Ishikawa (cell line): ENCODE measurements at regions not wholly inside any gene's neighbourhood (a gene's known extent, or its start where the extent isn't known, plus 50 kb on each side); places are given as distances from the start of the nearest gene placed in this dataset.

Experiments
- CEBPB ChIP-seq: IDR thresholded peaks from 2 replicates; pipeline ENCODE4 v1.6.1; 2012
- CREB1 ChIP-seq: IDR thresholded peaks from 2 replicates; pipeline ENCODE4 v1.6.1; 2012; ENCODE audit warnings: low read depth
- EGR1 ChIP-seq: IDR thresholded peaks from 2 replicates; pipeline ENCODE4 v1.6.1; 2012
- EP300 ChIP-seq: IDR thresholded peaks from 2 replicates; pipeline ENCODE4 v1.6.1; 2012; ENCODE audit warnings: borderline replicate concordance
- FOXM1 ChIP-seq: IDR thresholded peaks from 2 replicates; pipeline ENCODE4 v1.6.1; 2012; ENCODE audit warnings: low read depth, borderline replicate concordance
- MAX ChIP-seq: IDR thresholded peaks from 2 replicates; pipeline ENCODE4 v1.6.1; 2012
- NFIC ChIP-seq: IDR thresholded peaks from 2 replicates; pipeline ENCODE4 v1.6.1; 2012
- RAD21 ChIP-seq: IDR thresholded peaks from 2 replicates; pipeline ENCODE4 v1.6.1; 2012; ENCODE audit warnings: low read depth
- TAF1 ChIP-seq: IDR thresholded peaks from 2 replicates; pipeline ENCODE4 v1.6.1; 2012; ENCODE audit warnings: low read depth, mild to moderate bottlenecking
- TCF12 ChIP-seq: IDR thresholded peaks from 2 replicates; pipeline ENCODE4 v1.6.1; 2012; ENCODE audit warnings: low read depth
- TEAD4 ChIP-seq: IDR thresholded peaks from 2 replicates; pipeline ENCODE4 v1.6.1; 2012
- YY1 ChIP-seq: IDR thresholded peaks from 2 replicates; pipeline ENCODE4 v1.6.1; 2012; ENCODE audit warnings: low read depth
- ZBTB7A ChIP-seq: IDR thresholded peaks from 2 replicates; pipeline ENCODE4 v1.6.1; 2012; ENCODE audit warnings: low read depth
- TF ChIP-seq, protein P1 (sequence below): IDR thresholded peaks from 2 replicates; pipeline ENCODE4 v1.6.1; 2012; ENCODE audit warnings: low read depth, mild to moderate bottlenecking
- TF ChIP-seq, protein P2 (sequence below): IDR thresholded peaks from 2 replicates; pipeline ENCODE4 v1.6.1; 2012

DNA sequence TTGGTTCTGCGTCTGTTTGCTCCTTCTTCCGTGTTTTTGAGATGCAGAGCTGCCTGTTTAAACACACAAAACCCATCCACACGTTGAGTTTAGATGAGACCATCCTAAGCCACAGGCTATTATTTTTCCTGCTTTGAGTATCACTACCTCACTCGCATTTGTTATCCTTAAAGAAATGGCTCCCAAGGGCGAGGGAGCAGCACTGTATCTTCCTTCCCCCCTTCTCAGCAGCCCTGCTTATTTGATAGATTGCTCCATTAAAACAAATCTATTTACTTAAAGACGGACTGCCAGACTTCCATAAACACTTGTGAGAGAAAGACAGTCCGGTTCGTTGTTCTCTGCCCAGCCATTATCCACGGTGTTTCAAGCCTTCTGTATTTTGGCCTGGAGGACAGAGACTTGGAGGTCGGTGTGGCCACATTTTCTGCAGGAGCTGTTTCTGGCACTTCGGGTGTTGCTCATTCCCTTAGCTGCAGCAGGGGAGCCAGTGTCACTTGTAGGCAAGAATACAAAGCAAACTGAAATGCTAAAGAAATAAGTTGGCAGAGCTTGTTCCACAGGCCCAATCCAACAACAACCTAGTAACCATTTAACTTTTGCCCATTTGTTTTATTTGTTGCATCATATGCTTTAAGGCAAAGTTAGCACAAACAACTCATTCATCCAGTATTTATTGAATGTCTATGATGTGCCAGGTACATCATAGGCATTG is 275.4 kb downstream of the TTC6 start:
- TF ChIP-seq EGR1 (no peak), TAF1 (no peak), FOXM1 (no peak), YY1 (no peak), CEBPB (no peak), EP300 (no peak), RAD21 (no peak), TEAD4 (no peak), CREB1 (no peak), NFIC (no peak), TCF12 (no peak), MAX (no peak), ZBTB7A (no peak)
- TF ChIP-seq, protein P1, sequence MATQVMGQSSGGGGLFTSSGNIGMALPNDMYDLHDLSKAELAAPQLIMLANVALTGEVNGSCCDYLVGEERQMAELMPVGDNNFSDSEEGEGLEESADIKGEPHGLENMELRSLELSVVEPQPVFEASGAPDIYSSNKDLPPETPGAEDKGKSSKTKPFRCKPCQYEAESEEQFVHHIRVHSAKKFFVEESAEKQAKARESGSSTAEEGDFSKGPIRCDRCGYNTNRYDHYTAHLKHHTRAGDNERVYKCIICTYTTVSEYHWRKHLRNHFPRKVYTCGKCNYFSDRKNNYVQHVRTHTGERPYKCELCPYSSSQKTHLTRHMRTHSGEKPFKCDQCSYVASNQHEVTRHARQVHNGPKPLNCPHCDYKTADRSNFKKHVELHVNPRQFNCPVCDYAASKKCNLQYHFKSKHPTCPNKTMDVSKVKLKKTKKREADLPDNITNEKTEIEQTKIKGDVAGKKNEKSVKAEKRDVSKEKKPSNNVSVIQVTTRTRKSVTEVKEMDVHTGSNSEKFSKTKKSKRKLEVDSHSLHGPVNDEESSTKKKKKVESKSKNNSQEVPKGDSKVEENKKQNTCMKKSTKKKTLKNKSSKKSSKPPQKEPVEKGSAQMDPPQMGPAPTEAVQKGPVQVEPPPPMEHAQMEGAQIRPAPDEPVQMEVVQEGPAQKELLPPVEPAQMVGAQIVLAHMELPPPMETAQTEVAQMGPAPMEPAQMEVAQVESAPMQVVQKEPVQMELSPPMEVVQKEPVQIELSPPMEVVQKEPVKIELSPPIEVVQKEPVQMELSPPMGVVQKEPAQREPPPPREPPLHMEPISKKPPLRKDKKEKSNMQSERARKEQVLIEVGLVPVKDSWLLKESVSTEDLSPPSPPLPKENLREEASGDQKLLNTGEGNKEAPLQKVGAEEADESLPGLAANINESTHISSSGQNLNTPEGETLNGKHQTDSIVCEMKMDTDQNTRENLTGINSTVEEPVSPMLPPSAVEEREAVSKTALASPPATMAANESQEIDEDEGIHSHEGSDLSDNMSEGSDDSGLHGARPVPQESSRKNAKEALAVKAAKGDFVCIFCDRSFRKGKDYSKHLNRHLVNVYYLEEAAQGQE: no peak
- TF ChIP-seq, protein P2, sequence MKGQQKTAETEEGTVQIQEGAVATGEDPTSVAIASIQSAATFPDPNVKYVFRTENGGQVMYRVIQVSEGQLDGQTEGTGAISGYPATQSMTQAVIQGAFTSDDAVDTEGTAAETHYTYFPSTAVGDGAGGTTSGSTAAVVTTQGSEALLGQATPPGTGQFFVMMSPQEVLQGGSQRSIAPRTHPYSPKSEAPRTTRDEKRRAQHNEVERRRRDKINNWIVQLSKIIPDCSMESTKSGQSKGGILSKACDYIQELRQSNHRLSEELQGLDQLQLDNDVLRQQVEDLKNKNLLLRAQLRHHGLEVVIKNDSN: no peak

DNA sequence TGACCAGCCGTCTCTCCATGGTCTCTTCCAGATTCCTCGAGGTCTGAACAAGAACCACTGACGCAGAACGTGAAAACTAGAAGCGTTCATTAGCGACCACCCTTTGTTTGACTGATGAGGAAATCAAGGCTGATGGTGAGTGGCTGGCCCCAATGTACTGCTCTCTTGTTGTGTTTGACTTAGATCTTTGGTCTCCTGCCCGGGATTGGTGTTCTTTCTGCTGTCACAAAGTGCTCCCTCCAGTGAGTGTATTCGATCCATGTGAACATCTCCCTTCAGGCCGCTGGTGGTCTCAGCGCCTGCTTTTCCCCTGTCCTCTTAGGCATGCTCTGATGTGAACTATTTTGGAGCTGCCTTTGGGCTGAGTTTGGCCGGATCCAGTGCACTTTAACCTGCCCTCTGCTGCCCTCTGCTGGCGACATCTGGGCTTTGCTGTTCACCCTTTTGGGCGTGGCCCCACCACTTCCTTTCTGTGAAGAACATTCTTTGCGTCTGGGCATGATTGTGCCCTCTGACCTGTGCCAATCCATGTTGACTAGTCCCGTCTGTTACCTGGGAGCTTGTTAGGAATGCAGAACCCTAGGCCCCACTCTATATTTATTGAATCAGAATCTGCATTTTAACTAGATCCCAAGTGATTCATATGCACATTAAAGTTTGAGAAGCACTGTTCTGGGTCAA is 279.1 kb downstream of the TTC6 start:
- no peak for TF ChIP-seq TAF1
- TF ChIP-seq TCF12: no peak
- TF ChIP-seq RAD21: peak; percentile 95
- TF ChIP-seq YY1: no peak
- TF ChIP-seq ZBTB7A: no peak
- TF ChIP-seq, protein P1: no peak
- TF ChIP-seq EGR1: no peak

- TF ChIP-seq FOXM1: no peak
- no peak for TF ChIP-seq MAX
- TF ChIP-seq ZBTB7A: no peak
- TF ChIP-seq EP300: no peak
Observed at GRCh38 chr14:37888234-37888633, 292.8 kb downstream of the TTC6 start.

DNA sequence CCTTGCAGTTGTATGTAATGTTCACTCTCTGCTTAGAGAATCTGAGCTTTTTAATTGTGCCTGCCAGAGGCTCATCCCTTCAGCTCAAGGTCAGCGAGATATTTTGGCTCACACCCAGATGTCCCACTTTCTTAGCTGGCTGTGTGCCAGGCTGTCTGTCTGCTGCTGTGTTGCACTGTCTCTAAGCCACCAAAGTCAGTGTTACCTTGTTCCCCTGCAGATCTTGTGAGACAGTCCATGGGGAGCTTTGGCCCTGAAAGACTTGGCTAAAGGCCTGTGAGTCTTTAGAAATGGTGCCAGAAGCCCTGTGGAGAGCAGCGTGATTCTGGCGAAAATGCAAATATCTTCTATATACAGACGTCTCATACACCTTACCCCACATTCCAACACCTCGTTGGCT is 293.7 kb downstream of the TTC6 start:
- TF ChIP-seq MAX (peak; percentile 41; the same call in 1 of the 2 replicates), FOXM1 (peak; percentile 55; the same call in 1 of the 2 replicates), EP300 (peak; percentile 89), TEAD4 (peak; percentile 89), YY1 (no peak), CREB1 (no peak), NFIC (peak; percentile 100), TCF12 (peak; percentile 90)

- no peak for TF ChIP-seq YY1
- no peak for TF ChIP-seq EP300
- no peak for TF ChIP-seq NFIC
- no peak for TF ChIP-seq EGR1
- no peak for TF ChIP-seq CEBPB
- no peak for TF ChIP-seq TAF1
- no peak for TF ChIP-seq RAD21
- no peak for TF ChIP-seq FOXM1
- no peak for TF ChIP-seq TCF12
- no peak for TF ChIP-seq ZBTB7A
- TF ChIP-seq MAX: no peak
- TF ChIP-seq, protein P2: no peak
- TF ChIP-seq TEAD4: no peak
Observed at GRCh38 chr14:37890095-37890494, 294.7 kb downstream of the TTC6 start.
